Lung (tissue), 11 donors: ENCODE measurements at regions not wholly inside any gene's neighbourhood (a gene's known extent, or its start where the extent isn't known, plus 50 kb on each side); places are given as distances from the start of the nearest gene placed in this dataset.

Source experiments
- ATAC-seq: fragments of 200-7000 bp; cut with Tn5 transposase; one replicate; pipeline ENCODE4 v1.9.1; 2020; ENCODE audit warnings: moderate number of reproducible peaks; ENCODE audit not compliant: insufficient read depth, low FRiP score
- DNase-seq, 3 donors: peaks; one replicate each; pipeline ENCODE4 v3.0.0-alpha.2; 2013 to 2017
- H3K27ac ChIP-seq, 2 donors: one replicate each; pipeline ENCODE4 v1.5.1; 2013; ENCODE audit warnings: mild to moderate bottlenecking in 2 of 2, moderate library complexity in 2 of 2, control low read depth in 1 of 2, inconsistent platforms in 1 of 2, low read depth in 1 of 2, low read length in 1 of 2
- H3K27me3 ChIP-seq, 3 donors: one replicate each; pipeline ENCODE4 v1.5.1; 2013; ENCODE audit warnings: low read length in 2 of 3; ENCODE audit not compliant: control insufficient read depth in 3 of 3, insufficient read depth in 3 of 3
- H3K36me3 ChIP-seq, 4 donors: one replicate each; pipeline ENCODE4 v1.5.1; 2013; ENCODE audit warnings: low read length in 4 of 4, mild to moderate bottlenecking in 1 of 4, moderate library complexity in 1 of 4; ENCODE audit not compliant: control insufficient read depth in 4 of 4, insufficient read depth in 4 of 4
- H3K4me1 ChIP-seq, 5 donors: one replicate each; pipeline ENCODE4 v1.5.1; 2013; ENCODE audit warnings: low read length in 5 of 5, mild to moderate bottlenecking in 2 of 5, moderate library complexity in 1 of 5; ENCODE audit not compliant: control insufficient read depth in 5 of 5, insufficient read depth in 5 of 5
- H3K4me3 ChIP-seq: one replicate; pipeline ENCODE4 v1.5.1; 2013; ENCODE audit warnings: mild to moderate bottlenecking, control low read depth, moderate library complexity
- H3K9ac ChIP-seq, 2 donors: one replicate each; pipeline ENCODE4 v1.5.1; 2013; ENCODE audit warnings: low read length in 2 of 2, control low read depth in 1 of 2; ENCODE audit not compliant: insufficient read depth in 1 of 2
- H3K9me3 ChIP-seq, 4 donors: one replicate each; pipeline ENCODE4 v1.5.1; 2013; ENCODE audit warnings: low read length in 3 of 4, mild to moderate bottlenecking in 1 of 4, moderate library complexity in 1 of 4; ENCODE audit not compliant: control insufficient read depth in 4 of 4, insufficient read depth in 3 of 4
- WGBS, 2 donors: extraction: QIAGEN DNeasy Blood & Tissue Kit; methylation state at CpG; one replicate each; pipeline ENCODE4 v1.1.7; 2013; 5-methylcytosine and 5-hydroxymethylcytosine counted together
- TF ChIP-seq, protein P1 (sequence below): IDR thresholded peaks from 2 replicates; pipeline ENCODE4 v1.5.1; 2012; ENCODE audit warnings: mild to moderate bottlenecking; ENCODE audit errors: control extremely low read depth, extremely low read depth
- donor health status: control.
- donor health status: control.
- donor health status: Bipolar disorder and iron deficiency.
- donor health status: healthy.
- donor health status: DM: yes; HTN: yes; CAD: no.

DNA sequence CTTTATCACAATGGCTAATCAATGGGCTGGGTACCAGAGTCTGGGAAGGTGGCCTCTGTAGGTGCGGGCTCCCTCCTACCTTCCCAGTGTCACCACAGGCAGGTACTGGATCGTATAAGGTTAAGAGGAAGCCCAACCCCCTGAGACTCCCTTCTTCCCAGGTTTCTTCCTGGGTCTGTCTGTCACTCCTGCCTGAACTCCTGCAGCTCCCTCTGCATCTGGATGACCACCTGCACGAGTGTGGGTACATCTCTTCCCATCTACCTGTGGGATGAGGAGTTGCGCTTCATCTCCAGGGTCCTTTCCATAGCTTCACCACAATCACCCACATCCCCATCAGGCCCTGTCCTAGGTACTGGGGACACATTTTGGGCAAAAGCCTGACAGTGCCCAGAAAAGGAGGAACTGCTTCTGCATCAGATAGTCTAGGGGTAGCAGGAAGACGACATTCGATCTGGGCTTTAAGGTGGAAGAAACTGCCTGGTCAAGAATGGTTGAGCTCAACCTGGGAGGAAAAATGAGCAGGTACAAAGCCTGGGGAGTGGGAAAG, 112.2 kb upstream of the ALDH1B1 start:
- ATAC-seq, result no peak
- H3K4me3 ChIP-seq, result no peak overlapping the region
- 72 to 73% methylated on average over 6 of the region's 6 CpGs for WGBS, 2 donors

DNA sequence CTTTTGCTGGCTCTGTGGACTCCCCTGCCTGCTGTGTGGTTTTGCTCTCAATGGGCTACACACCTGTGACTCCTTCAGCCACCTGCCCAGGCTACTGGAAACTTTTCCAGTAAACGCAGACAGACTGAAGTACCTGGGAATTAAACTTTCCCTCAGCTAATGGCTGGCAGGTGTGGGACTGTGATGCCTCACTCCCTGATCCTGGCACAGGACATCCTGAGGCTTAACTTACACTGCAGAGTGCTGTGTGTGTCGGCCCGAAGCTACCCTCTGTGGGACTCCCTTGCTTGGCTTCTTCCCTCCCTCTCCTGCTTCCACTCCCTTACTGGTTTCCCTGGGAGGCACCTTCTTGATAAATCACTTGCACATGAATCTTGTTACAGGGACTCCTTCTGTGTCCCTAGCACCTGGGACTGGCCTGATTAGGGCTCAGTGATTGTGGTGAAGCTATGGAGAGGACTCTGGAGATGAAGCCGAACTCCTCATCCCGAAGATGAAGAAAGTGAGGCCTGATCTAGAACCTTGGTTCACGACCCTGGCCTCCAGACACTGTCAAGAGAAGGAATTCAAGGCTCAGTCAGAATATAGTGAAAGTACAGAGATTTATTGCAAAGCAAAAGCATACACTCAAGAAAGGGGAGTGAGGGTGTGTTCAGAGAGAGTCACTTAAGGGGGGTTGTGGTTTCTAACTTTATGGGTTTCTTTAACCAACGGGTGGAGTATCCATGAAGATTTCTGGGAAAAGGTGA, 113.4 kb upstream of the ALDH1B1 start:
- ATAC-seq (no peak), DNase-seq (no peak)
- no peaks in the 10 kb centered on the region for H3K36me3 ChIP-seq
- 73 to 83% methylated on average over 7 of the region's 7 CpGs for WGBS, 2 donors
- no peak overlapping the region for H3K9ac ChIP-seq
- no peak overlapping the region for H3K4me3 ChIP-seq
- no peaks in the 10 kb centered on the region for H3K9me3 ChIP-seq
- peaks cover 0 to 2% (median 0%) of the 10 kb centered on the region in 5 donors for H3K4me1 ChIP-seq
- TF ChIP-seq, protein P1, sequence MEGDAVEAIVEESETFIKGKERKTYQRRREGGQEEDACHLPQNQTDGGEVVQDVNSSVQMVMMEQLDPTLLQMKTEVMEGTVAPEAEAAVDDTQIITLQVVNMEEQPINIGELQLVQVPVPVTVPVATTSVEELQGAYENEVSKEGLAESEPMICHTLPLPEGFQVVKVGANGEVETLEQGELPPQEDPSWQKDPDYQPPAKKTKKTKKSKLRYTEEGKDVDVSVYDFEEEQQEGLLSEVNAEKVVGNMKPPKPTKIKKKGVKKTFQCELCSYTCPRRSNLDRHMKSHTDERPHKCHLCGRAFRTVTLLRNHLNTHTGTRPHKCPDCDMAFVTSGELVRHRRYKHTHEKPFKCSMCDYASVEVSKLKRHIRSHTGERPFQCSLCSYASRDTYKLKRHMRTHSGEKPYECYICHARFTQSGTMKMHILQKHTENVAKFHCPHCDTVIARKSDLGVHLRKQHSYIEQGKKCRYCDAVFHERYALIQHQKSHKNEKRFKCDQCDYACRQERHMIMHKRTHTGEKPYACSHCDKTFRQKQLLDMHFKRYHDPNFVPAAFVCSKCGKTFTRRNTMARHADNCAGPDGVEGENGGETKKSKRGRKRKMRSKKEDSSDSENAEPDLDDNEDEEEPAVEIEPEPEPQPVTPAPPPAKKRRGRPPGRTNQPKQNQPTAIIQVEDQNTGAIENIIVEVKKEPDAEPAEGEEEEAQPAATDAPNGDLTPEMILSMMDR, result no peak
- H3K27me3 ChIP-seq, result no peaks in the 10 kb centered on the region
- no peak overlapping the region for H3K27ac ChIP-seq

More for the DNA sequence above, 112.2 kb upstream of the ALDH1B1 start:
- no peak for DNase-seq
- Histone ChIP-seq H3K27ac (no peak overlapping the region), H3K36me3 (no peaks in the 10 kb centered on the region), H3K9me3 (no peaks in the 10 kb centered on the region), H3K27me3 (no peaks in the 10 kb centered on the region), H3K9ac (no peak overlapping the region), H3K4me1 (no peaks in the 10 kb centered on the region)
- TF ChIP-seq, protein P1, result no peak

- ATAC-seq, result no peak
Observed at GRCh38 chr9:38278457-38278856, 114.0 kb upstream of the ALDH1B1 start.

More at GRCh38 chr9:38278457-38278856, 114.0 kb upstream of the ALDH1B1 start:
- Histone ChIP-seq H3K27ac (no peak overlapping the region), H3K9me3 (no peaks in the 10 kb centered on the region), H3K9ac (no peak overlapping the region), H3K4me3 (no peak overlapping the region), H3K4me1 (peaks cover 0 to 2% (median 0%) of the 10 kb centered on the region in 5 donors), H3K27me3 (no peaks in the 10 kb centered on the region), H3K36me3 (no peaks in the 10 kb centered on the region)
- DNase-seq, result no peak
- WGBS, 2 donors, result 61 to 71% methylated on average over 4 of the region's 4 CpGs
- TF ChIP-seq, protein P1, result no peak
